ENCODE measurements at regions not wholly inside any gene's neighbourhood (a gene's known extent, or its start where the extent isn't known, plus 50 kb on each side); places are given as distances from the start of the nearest gene placed in this dataset.
A peak's percentile ranks its signal among the peaks of the same experiment; 100 is the strongest.
"Not testable (repeated sequence)": the region's sequence is repeated elsewhere in the genome, so short reads cannot be mapped to it uniquely, and the experiment has no call there.

DNA sequence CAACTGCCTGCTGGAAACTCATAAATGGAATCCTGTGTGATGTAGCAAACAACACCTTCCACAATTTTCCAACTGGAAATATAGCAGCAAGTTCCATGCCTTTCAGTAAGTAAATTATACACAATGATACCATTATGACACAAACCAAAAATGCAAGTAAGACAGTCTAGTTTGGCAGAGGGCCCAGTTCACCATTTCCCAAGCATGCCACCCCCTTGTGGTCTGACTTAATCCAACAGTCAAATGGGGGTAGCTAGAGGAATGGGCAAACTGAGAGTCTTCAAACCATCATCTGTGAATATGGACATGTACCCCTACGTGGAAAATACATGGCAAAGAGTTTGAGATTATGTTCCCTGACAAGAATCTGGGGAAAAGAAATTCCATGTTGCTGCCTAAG, 137.6 kb upstream of the VWC2 start:
- no peaks in the 10 kb centered on the region for H3K9me3 ChIP-seq
- no peak overlapping the region for H3K4me3 ChIP-seq
- no peaks in the 10 kb centered on the region for H3K36me3 ChIP-seq
- no peaks in the 10 kb centered on the region for H3K27me3 ChIP-seq
- no peak for DNase-seq

DNA sequence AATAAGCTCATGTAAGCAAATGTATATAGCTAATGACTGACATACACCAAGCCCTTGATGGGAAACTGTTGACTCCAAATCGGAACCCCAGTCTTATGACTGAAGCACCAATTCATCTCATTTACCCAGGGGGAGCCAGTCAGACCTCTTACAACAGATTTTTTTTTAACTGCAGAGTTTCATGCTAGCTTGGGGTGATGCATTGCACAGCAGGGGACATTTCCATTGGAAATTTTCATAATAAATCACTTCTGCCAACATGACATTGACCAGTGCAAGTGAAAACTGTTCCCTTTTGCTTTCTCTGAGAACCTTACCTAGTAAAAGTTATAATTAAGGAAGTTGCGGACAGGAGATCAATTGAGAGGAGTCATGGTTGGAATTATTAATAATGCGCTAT, 137.0 kb upstream of the VWC2 start:
- DNase-seq: no peak
- no peak overlapping the region for H3K4me3 ChIP-seq

GRCh38 chr7:49638166-49638565, 135.3 kb upstream of the VWC2 start:
- DNase-seq: no peak
- no peaks in the 10 kb centered on the region for H3K9me3 ChIP-seq
- H3K27me3 ChIP-seq: no peaks in the 10 kb centered on the region
- H3K36me3 ChIP-seq: no peaks in the 10 kb centered on the region
- H3K4me3 ChIP-seq: no peak overlapping the region

More for the DNA sequence above, 137.0 kb upstream of the VWC2 start:
- Histone ChIP-seq H3K27me3 (no peaks in the 10 kb centered on the region), H3K9me3 (no peaks in the 10 kb centered on the region), H3K36me3 (no peaks in the 10 kb centered on the region)

- H3K27me3 ChIP-seq: no peaks in the 10 kb centered on the region
- no peaks in the 10 kb centered on the region for H3K36me3 ChIP-seq
- no peak for DNase-seq
These were observed 134.3 kb upstream of the VWC2 start for GRCh38 chr7:49639068-49639593.

DNA sequence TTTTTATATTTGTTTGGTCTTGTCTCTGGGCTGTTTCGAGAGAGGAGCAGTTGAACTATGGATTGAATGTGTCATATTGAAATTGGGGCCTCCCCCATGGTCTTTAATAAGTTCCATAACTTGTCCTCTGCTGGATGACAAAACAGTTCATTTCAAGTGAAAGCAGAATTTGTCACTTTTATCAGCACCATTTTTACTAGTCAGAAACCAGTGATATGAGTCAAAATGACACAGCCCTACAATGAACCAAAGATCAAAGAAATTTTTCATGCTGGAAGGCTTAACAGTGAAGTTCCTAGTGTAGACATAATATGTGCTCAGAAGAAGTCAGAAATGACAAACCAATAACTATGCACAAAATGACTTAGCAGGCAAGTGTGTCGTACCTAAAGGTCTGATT, 133.6 kb upstream of the VWC2 start:
- Histone ChIP-seq H3K27me3 (no peaks in the 10 kb centered on the region), H3K4me3 (no peak overlapping the region), H3K9me3 (no peaks in the 10 kb centered on the region), H3K36me3 (no peaks in the 10 kb centered on the region)
- DNase-seq: no peak

More at GRCh38 chr7:49639068-49639593, 134.3 kb upstream of the VWC2 start:
- H3K4me3 ChIP-seq: no peak overlapping the region
- no peaks in the 10 kb centered on the region for H3K9me3 ChIP-seq

DNA sequence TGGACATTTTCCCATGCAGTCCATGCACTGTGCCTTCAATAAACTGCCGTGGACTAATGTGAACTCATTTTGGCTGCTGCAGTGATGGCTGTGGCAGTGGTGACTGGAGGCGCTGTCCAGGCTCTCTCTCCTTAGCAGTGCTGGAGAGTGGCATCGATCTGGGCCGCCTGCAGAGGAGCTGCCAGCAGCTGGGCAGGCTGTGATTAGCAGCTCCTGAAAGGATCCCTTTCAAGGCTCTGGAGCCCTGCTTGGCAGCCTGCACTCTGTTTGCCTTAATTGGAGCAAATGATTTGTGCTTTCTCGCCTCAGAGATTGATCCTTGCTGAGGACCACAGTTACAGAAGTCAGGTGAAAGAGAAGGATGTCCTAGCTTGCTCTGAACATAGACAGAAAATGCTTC, 130.1 kb upstream of the VWC2 start:
- Histone ChIP-seq H3K36me3 (no peaks in the 10 kb centered on the region), H3K9me3 (no peaks in the 10 kb centered on the region), H3K4me3 (no peak overlapping the region), H3K27me3 (no peaks in the 10 kb centered on the region)
- no peak for DNase-seq

- no peaks in the 10 kb centered on the region for H3K27me3 ChIP-seq
- no peaks in the 10 kb centered on the region for H3K9me3 ChIP-seq
- no peak for DNase-seq
- no peaks in the 10 kb centered on the region for H3K36me3 ChIP-seq
- no peak overlapping the region for H3K4me3 ChIP-seq
These were observed 129.7 kb upstream of the VWC2 start for GRCh38 chr7:49643736-49644135.

- no peak overlapping the region for H3K4me3 ChIP-seq
- no peaks in the 10 kb centered on the region for H3K9me3 ChIP-seq
These were observed 128.9 kb upstream of the VWC2 start for GRCh38 chr7:49644396-49645166.

GRCh38 chr7:49645296-49645695, 128.1 kb upstream of the VWC2 start:
- H3K9me3 ChIP-seq: no peaks in the 10 kb centered on the region
- no peak overlapping the region for H3K4me3 ChIP-seq
- H3K27me3 ChIP-seq: no peaks in the 10 kb centered on the region
- no peak for DNase-seq
- no peaks in the 10 kb centered on the region for H3K36me3 ChIP-seq

More at GRCh38 chr7:49644396-49645166, 128.9 kb upstream of the VWC2 start:
- DNase-seq: no peak
- Histone ChIP-seq H3K36me3 (no peaks in the 10 kb centered on the region), H3K27me3 (no peaks in the 10 kb centered on the region)

GRCh38 chr7:49660170-49660783, 113.2 kb upstream of the VWC2 start:
- Histone ChIP-seq H3K36me3 (no peaks in the 10 kb centered on the region), H3K27me3 (no peaks in the 10 kb centered on the region), H3K9me3 (no peaks in the 10 kb centered on the region), H3K4me3 (no peak overlapping the region)
- no peak for DNase-seq

DNA sequence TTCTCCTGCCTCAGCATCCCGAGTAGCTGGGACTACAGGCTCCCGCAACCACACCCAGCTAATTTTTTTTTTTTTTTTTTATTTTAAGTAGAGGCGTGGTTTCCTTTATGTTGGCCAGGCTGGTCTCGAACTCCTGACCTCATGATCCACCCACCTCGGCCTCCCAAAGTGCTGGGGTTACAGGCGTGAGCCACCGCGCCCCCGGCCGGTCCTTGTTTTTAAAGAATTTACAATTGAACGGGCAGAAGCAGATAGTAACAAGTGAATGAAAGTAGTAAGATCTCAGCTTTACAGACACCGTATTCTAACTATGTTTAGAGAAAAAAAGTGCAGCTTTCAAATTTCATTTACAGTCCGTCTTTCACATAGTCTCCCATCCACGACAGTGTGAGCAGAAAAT, 112.5 kb upstream of the VWC2 start:
- no peak for DNase-seq
- Histone ChIP-seq H3K36me3 (no peaks in the 10 kb centered on the region), H3K27me3 (no peaks in the 10 kb centered on the region), H3K4me3 (no peak overlapping the region), H3K9me3 (no peaks in the 10 kb centered on the region)

DNA sequence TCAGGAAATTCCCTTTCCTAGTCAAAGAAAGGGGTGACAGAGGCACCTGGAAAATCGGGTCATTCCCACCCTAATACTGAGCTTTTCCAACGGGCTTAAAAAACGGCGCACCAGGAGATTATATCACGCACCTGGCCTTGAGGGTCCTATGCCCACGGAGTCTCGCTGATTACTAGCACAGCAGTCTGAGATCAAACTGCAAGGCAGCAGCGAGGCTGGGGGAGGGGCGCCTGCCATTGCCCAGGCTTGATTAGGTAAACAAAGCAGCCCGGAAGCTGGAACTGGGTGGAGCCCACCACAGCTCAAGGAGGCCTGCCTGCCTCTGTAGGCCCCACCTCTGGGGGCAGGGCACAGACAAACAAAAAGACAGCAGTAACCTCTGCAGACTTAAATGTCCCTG, 107.5 kb upstream of the VWC2 start:
- not testable (repeated sequence) for H3K27me3 ChIP-seq

DNA sequence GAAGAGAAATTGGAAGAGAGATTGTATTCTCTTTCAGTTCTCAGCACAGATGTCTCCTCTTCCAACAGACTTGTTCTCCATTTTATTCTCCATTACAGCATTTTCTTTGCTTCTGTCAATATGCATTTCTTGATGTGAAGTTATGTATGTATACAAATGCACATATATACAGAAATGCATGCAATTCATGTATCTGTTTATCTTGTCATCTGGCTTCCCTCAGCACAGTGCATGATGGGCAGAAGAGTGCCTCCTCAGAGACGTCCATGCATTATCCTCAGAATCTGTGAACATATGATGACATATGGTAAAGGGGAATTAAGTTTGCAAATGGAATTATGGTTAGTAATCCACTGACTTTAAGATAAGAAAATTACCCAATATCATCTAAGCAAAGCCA, 106.7 kb upstream of the VWC2 start:
- no peaks in the 10 kb centered on the region for H3K36me3 ChIP-seq
- no peaks in the 10 kb centered on the region for H3K27me3 ChIP-seq
- H3K9me3 ChIP-seq: no peaks in the 10 kb centered on the region
- no peak overlapping the region for H3K4me3 ChIP-seq
- no peak for DNase-seq

More for the DNA sequence above, 107.5 kb upstream of the VWC2 start:
- H3K9me3 ChIP-seq, DNase-seq, H3K36me3 ChIP-seq, H3K4me3 ChIP-seq: not testable (repeated sequence)

DNA sequence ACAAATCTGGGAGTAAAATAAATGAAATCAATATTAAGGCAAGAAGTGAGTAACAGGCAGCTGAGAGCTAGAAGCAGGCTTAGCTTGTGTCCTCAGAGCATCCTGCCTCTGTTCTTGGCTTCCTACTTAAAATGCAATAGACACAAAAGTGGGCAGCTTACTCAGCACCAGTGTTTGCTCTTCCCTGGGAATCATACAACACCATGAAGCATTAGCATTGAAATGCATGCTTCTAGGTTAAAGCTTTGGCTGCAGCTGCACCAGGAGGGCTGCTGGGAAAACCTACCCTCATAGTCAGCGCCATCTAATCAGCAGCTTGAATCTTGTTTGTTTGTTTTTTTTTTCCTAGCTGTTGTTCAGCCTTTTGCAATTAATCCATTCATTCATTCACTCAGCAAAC, 104.2 kb upstream of the VWC2 start:
- H3K9me3 ChIP-seq: no peaks in the 10 kb centered on the region
- H3K4me3 ChIP-seq: no peak overlapping the region
- no peaks in the 10 kb centered on the region for H3K36me3 ChIP-seq
- DNase-seq: no peak
- no peaks in the 10 kb centered on the region for H3K27me3 ChIP-seq

DNA sequence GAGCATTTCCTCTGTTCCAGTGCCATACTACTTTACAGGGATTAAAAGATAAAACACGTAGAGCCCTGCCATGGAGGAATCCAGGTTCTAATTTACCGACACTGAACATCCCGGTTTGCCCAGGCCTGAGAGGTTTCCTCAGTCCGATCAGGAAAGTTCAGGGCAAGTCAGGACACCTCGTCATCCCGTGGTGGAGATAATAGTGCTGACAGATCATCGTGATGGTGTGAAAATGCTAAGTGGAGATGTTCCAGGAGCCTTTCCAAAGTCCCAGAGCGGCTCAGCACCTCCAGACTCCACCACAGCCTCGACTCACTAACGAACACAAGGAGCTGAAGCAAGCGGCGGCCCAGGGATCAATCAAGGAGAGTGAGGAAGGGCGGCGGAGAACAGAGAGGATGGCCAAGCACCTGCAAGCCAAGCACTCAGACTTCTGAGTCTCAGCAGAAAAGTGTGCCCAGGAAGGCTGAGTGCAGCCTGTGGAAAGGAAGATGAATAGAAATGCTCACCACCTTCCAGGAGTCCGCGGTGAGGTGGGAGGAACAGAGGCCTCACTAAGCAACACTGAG, 103.7 kb upstream of the VWC2 start:
- no peaks in the 10 kb centered on the region for H3K36me3 ChIP-seq
- no peak for DNase-seq
- H3K4me3 ChIP-seq: no peak overlapping the region
- no peaks in the 10 kb centered on the region for H3K27me3 ChIP-seq
- no peaks in the 10 kb centered on the region for H3K9me3 ChIP-seq

DNA sequence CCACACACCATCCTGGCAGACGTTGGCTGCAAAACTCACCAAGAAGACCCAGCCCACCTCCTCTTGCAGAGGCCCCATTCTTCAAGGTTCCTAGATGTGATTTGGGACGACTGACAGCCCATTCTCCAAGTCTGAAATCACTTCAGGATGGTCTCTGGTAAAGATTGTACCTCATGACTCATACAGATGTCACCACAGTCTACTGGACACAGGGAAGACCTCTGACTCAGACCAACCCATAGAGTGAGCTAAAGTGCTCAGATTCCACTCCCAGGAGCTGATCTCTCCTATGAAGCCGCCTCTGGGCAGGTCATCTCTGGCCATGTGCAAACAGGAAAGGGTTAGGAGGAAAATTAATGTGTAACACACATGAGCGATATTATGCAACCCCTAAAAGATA, 102.4 kb upstream of the VWC2 start:
- Histone ChIP-seq H3K4me3 (no peak overlapping the region), H3K27me3 (no peaks in the 10 kb centered on the region), H3K9me3 (no peaks in the 10 kb centered on the region), H3K36me3 (no peaks in the 10 kb centered on the region)
- DNase-seq: peak; percentile 7

DNA sequence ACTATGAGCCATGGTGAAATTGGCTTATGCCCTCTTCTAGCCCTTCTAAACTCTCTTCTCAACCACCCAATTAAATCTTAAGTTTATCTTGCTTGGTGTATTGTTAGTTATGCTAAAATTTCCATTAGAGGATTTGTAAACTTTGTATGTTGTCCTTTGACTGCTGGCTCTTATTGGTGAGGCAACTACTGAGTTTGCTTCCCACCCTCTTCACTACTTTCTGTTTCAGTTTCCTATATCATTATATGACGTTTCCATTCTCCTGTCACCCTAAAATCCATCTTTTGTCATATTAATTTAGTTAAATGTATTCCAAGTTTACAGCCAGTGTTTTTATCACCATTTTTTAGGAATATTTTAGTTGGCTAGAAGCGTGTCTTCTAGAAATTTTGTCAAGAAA, 80.9 kb upstream of the VWC2 start:
- Histone ChIP-seq H3K9me3 (no peaks in the 10 kb centered on the region), H3K36me3 (no peaks in the 10 kb centered on the region), H3K27me3 (no peaks in the 10 kb centered on the region; the same call in 1 of the 2 replicates), H3K4me3 (no peak overlapping the region)
- no peak for DNase-seq

DNA sequence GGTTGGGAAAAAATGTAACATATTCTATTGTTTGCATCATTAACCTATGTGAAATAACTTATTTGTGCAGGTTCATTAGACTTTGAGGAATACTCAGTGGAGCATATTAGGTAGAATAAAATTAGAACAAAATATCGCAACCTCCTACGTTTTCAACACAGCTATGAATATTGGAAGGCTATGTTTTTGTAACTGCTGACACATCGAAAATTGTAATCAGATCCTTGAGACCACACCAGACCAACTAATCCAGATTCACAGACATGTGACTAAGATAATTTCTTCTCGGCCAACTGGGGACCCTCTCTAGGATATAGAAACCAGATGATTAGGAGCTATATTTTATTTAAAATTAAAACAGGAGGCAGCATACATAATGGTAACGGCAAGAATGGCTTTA, 77.5 kb upstream of the VWC2 start:
- no peak for DNase-seq
- Histone ChIP-seq H3K9me3 (no peaks in the 10 kb centered on the region), H3K27me3 (no peaks in the 10 kb centered on the region), H3K4me3 (no peak overlapping the region), H3K36me3 (no peaks in the 10 kb centered on the region)

Measured in MG63 (cell line).